ENCODE measurements at regions not wholly inside any gene's neighbourhood (a gene's known extent, or its start where the extent isn't known, plus 50 kb on each side); places are given as distances from the start of the nearest gene placed in this dataset.

DNA sequence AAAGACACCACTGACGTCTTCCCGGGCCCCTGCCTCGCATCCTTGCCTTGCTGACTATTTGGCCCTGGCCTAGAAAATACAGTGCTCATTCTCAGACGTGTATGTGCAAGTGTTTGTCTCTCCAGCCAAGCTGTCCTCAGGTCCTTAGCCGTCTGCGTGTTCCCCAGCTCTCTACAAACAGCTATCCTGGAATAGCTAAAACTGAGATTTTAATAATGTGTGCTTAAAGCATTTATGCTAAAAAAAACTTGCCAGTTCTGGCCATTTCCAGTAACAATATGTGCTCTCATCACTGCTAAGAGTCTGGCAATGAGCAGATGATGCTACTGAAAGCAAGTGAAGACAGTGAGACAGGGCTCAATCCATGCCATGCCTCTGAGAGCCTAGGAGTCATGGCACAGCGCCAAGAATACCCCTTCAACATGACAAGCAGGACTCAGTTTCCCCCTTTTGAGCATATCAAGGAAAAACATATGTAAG lies 55.7 kb downstream of the IRF2BP2 start:
- no peak for DNase-seq
- Mint-ChIP-seq H3K27ac (peak overlapping the region; percentile 78), H3K4me3 (peak overlapping the region; percentile 9; the same call in 1 of the 2 replicates)

DNA sequence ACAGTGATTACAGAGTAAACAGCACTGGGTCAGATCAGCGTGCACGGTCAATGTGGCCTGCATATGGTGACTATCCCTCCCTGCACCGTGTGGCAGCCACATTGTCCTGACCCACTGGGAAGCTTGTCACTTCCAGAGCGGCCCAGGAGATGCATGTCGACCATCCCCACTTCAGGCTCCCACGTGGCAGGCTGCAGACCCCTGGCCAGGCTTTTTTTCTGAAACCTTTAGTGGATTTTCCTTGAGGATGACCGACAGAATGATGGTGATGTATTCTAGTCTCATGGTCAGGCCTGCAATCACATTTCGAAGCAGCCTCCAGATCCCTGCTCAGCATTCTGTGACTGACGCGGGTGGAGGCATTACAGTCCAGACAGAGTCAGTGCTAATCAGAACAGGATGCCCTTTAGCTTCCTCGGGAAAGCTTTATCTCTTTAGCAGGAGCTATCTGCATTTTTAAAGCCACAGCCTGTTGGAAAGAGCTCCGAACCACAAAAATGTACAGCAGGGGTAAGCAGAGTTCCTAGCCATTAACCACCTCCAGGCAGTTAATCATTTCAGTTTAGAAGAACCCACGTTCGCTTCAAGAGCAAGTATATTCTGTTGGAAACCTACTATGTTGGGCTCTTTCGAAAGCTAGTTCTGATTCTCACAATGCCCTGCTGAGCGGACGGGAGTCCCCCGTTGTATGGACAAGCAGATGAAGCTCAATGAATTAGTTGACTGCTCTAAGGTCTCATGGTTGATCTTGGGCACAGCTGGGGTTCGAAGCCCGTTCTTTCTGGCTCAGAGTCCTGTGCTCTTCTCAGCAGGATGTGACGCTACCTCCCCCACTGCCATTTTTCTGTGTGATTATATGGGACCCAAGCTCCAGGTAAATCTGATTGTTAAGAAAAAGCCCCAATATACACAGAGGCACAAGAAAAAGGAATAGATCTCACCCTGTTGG lies 56.5 kb downstream of the IRF2BP2 start:
- peaks cover 7% of the 10 kb centered on the region; the same call in 1 of the 2 replicates for H3K27me3 Mint-ChIP-seq (ENCODE audit: insufficient read depth)
- H3K9me3 Mint-ChIP-seq, result no peaks in the 10 kb centered on the region
- H3K4me1 Mint-ChIP-seq (ENCODE audit: low read depth), result peaks cover 22% of the 10 kb centered on the region
- TF ChIP-seq, protein P1, sequence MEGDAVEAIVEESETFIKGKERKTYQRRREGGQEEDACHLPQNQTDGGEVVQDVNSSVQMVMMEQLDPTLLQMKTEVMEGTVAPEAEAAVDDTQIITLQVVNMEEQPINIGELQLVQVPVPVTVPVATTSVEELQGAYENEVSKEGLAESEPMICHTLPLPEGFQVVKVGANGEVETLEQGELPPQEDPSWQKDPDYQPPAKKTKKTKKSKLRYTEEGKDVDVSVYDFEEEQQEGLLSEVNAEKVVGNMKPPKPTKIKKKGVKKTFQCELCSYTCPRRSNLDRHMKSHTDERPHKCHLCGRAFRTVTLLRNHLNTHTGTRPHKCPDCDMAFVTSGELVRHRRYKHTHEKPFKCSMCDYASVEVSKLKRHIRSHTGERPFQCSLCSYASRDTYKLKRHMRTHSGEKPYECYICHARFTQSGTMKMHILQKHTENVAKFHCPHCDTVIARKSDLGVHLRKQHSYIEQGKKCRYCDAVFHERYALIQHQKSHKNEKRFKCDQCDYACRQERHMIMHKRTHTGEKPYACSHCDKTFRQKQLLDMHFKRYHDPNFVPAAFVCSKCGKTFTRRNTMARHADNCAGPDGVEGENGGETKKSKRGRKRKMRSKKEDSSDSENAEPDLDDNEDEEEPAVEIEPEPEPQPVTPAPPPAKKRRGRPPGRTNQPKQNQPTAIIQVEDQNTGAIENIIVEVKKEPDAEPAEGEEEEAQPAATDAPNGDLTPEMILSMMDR (IDR thresholded peaks at IDR 0.05), result no peak
- peak; percentile 80 for DNase-seq
- peak overlapping the region; percentile 78 for H3K27ac Mint-ChIP-seq
- H3K36me3 Mint-ChIP-seq (ENCODE audit: low read depth), result no peaks in the 10 kb centered on the region
- H3K4me3 Mint-ChIP-seq, result peak overlapping the region; percentile 9; the same call in 1 of the 2 replicates

More for the DNA sequence above, 55.7 kb downstream of the IRF2BP2 start:
- H3K27me3 Mint-ChIP-seq (ENCODE audit: insufficient read depth), result peaks cover 6% of the 10 kb centered on the region; the same call in 1 of the 2 replicates
- H3K9me3 Mint-ChIP-seq, result no peaks in the 10 kb centered on the region
- peaks cover 22% of the 10 kb centered on the region for H3K4me1 Mint-ChIP-seq (ENCODE audit: low read depth)
- TF ChIP-seq, protein P1 (IDR thresholded peaks at IDR 0.05), result no peak
- H3K36me3 Mint-ChIP-seq (ENCODE audit: low read depth), result no peaks in the 10 kb centered on the region

DNA sequence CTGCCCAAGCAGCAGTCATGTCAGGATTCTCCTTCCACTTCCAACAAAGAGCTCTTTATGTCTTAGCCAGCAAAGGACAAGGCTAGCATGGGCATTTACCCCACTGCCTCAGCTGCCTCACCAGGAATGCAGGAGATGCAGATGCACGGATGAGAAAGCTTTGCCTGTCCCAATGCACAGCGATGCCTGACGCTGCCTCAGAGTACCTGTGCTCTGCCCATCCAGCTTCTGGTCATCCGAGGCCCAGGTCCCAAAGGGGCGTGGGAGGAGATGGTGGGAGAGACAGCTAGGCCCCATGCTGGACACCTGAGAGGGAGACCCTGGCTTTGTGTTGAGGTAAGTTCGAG lies 59.0 kb downstream of the IRF2BP2 start:
- Mint-ChIP-seq H3K36me3 (ENCODE audit: low read depth) (no peaks in the 10 kb centered on the region), H3K27me3 (ENCODE audit: insufficient read depth) (peaks cover 8% of the 10 kb centered on the region; the same call in 1 of the 2 replicates), H3K9me3 (no peaks in the 10 kb centered on the region), H3K4me3 (no peak overlapping the region), H3K4me1 (ENCODE audit: low read depth) (peaks cover 22% of the 10 kb centered on the region), H3K27ac (no peak overlapping the region)
- no peak for DNase-seq
- TF ChIP-seq, protein P1 (IDR thresholded peaks at IDR 0.05), result no peak

DNA sequence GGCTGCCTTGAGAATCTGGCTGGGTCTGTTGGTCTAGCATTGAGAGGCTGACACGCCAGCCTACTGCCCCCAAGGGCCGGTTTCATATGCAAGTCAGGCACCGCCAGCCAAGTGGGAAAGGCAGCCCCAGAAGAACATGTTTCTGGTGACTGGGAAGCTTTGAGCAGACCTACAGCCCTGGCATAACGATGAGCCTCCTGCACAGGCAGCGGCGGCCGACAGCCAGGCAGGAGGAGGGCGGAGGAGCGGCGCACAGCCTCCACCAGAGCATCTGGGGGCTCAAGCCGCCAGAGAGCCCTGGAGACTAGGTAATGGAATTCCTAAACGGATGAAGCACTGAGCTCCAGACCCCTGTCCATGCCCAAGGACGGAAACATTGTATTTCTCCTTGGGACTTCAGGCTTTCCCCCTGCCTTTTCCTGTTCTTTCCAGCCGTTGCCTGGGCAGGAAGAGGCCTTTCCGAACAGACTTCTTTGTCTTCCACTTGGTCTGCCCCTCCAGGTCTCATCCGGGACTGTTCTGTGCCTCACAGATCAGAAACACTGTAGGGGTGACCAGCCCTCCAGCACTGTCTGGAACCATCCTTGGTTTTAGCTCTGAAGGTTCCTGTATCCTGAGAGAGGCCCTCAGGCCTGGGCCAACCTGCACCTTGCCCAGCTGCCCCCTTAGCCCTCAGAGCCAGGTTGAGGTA lies 59.5 kb downstream of the IRF2BP2 start:
- Mint-ChIP-seq H3K27ac (no peak overlapping the region), H3K4me1 (ENCODE audit: low read depth) (peaks cover 23% of the 10 kb centered on the region), H3K4me3 (no peak overlapping the region), H3K36me3 (ENCODE audit: low read depth) (no peaks in the 10 kb centered on the region), H3K9me3 (no peaks in the 10 kb centered on the region), H3K27me3 (ENCODE audit: insufficient read depth) (peaks cover 8% of the 10 kb centered on the region)
- TF ChIP-seq, protein P1 (IDR thresholded peaks at IDR 0.05), result no peak
- no peak for DNase-seq

DNA sequence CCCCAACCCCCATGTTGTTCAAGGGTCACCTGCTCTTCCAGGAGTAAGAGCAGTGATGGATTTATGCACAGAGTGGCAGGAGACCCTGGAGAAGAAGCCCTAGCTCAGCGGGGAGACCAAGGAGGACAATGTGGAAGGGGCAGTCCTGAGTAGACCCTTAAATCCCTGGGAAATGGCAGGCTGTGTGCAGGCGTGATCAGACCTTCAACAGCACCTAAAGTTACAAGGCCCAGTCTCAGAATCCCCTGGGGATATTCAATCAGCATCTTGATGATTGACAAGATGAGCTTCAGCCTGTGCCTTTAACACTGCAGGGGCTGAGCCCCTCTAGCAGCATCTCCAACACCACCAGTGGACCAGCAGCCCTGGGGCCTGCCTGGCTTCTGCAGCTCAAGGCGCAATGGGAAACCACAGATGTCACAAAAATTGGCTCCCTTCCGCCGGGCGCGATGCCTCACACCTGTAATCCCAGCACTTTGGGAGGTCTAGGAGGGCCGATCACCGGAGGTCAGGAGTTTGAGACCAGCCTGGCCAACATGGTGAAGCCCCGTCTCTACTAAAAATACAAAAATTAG lies 60.4 kb downstream of the IRF2BP2 start:
- Mint-ChIP-seq H3K4me1 (ENCODE audit: low read depth) (peaks cover 30% of the 10 kb centered on the region), H3K27ac (no peak overlapping the region)
- no peak for DNase-seq

More for the DNA sequence above, 60.4 kb downstream of the IRF2BP2 start:
- H3K9me3 Mint-ChIP-seq, result no peaks in the 10 kb centered on the region
- peaks cover 8% of the 10 kb centered on the region for H3K27me3 Mint-ChIP-seq (ENCODE audit: insufficient read depth)
- TF ChIP-seq, protein P1 (IDR thresholded peaks at IDR 0.05), result no peak
- no peak overlapping the region for H3K4me3 Mint-ChIP-seq
- no peaks in the 10 kb centered on the region for H3K36me3 Mint-ChIP-seq (ENCODE audit: low read depth)

All from HFFc6 (cell line).